ENCODE measurements at regions not wholly inside any gene's neighbourhood (a gene's known extent, or its start where the extent isn't known, plus 50 kb on each side); places are given as distances from the start of the nearest gene placed in this dataset.

- DNase-seq, result no peak
These were observed 302.4 kb upstream of the NEBL start for GRCh38 chr10:21199501-21199900.

GRCh38 chr10:21197838-21198237 lies 300.7 kb upstream of the NEBL start:
- DNase-seq, result no peak

GRCh38 chr10:21196822-21197395 lies 299.8 kb upstream of the NEBL start:
- no peak for DNase-seq

GRCh38 chr10:21195252-21195651 lies 298.1 kb upstream of the NEBL start:
- no peak for DNase-seq

- DNase-seq, result no peak
These were observed 297.4 kb upstream of the NEBL start for GRCh38 chr10:21194510-21194993.

GRCh38 chr10:21193196-21193595 lies 296.1 kb upstream of the NEBL start:
- no peak for DNase-seq

GRCh38 chr10:21191512-21191911 lies 294.4 kb upstream of the NEBL start:
- DNase-seq, result no peak

GRCh38 chr10:21184984-21185383 lies 287.9 kb upstream of the NEBL start:
- DNase-seq, result no peak

GRCh38 chr10:21184216-21184615 lies 287.1 kb upstream of the NEBL start:
- DNase-seq, result no peak

GRCh38 chr10:21183025-21183424 lies 285.9 kb upstream of the NEBL start:
- DNase-seq, result no peak

- DNase-seq, result no peak
These were observed 284.3 kb upstream of the NEBL start for GRCh38 chr10:21181451-21181850.

GRCh38 chr10:21180604-21181003 lies 283.5 kb upstream of the NEBL start:
- DNase-seq, result no peak

- DNase-seq, result no peak
These were observed 279.9 kb upstream of the NEBL start for GRCh38 chr10:21176934-21177480.

GRCh38 chr10:21175797-21176196 lies 278.7 kb upstream of the NEBL start:
- DNase-seq, result no peak

GRCh38 chr10:21174715-21175495 lies 277.8 kb upstream of the NEBL start:
- no peak for DNase-seq

- DNase-seq, result no peak
These were observed 276.9 kb upstream of the NEBL start for GRCh38 chr10:21173802-21174714.

- no peak for DNase-seq
These were observed 276.1 kb upstream of the NEBL start for GRCh38 chr10:21172930-21173801.

GRCh38 chr10:21172542-21172929 lies 275.4 kb upstream of the NEBL start:
- no peak for DNase-seq

- no peak for DNase-seq
These were observed 274.9 kb upstream of the NEBL start for GRCh38 chr10:21171936-21172541.

GRCh38 chr10:21171197-21171935 lies 274.3 kb upstream of the NEBL start:
- DNase-seq, result no peak

GRCh38 chr10:21170216-21170615 lies 273.1 kb upstream of the NEBL start:
- no peak for DNase-seq

Measured in T-helper 9 cell (primary cell).